ENCODE measurements at regions not wholly inside any gene's neighbourhood (a gene's known extent, or its start where the extent isn't known, plus 50 kb on each side); places are given as distances from the start of the nearest gene placed in this dataset.

DNA sequence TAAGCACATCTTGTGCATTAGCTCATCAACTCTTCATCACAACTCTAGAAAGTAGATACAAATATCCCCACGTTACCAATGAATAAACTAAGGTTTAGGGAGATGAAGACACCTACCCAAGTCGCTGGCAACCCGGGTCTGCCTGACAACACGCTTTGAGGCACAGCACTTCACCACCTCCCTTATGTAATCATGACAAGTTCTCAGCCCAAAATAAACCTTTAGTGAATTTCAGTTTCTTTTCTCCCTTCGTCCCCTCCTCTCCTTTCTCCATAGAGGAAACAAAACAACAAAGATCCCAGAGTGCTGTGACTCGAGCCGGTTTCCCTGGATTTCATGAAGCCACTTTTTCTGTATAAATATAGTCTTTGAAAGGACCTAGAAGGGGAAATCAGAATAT is 105.4 kb downstream of the MAFB start:
- Histone ChIP-seq H3K36me3 (no peaks in the 10 kb centered on the region), H3K27ac (no peak overlapping the region), H3K27me3 (peaks cover 53% of the 10 kb centered on the region), H3K4me3 (ENCODE audit: low read depth in 1 of 2, low read length in 1 of 2) (no peak overlapping the region), H3K9me3 (no peaks in the 10 kb centered on the region), H3K4me1 (ENCODE audit: control insufficient read depth in 1 of 2, insufficient read depth in 1 of 2, low read depth in 1 of 2, low read length in 1 of 2) (no peaks in the 10 kb centered on the region)
- TF ChIP-seq, protein P1, sequence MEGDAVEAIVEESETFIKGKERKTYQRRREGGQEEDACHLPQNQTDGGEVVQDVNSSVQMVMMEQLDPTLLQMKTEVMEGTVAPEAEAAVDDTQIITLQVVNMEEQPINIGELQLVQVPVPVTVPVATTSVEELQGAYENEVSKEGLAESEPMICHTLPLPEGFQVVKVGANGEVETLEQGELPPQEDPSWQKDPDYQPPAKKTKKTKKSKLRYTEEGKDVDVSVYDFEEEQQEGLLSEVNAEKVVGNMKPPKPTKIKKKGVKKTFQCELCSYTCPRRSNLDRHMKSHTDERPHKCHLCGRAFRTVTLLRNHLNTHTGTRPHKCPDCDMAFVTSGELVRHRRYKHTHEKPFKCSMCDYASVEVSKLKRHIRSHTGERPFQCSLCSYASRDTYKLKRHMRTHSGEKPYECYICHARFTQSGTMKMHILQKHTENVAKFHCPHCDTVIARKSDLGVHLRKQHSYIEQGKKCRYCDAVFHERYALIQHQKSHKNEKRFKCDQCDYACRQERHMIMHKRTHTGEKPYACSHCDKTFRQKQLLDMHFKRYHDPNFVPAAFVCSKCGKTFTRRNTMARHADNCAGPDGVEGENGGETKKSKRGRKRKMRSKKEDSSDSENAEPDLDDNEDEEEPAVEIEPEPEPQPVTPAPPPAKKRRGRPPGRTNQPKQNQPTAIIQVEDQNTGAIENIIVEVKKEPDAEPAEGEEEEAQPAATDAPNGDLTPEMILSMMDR (IDR thresholded peaks at IDR 0.05): no peak

DNA sequence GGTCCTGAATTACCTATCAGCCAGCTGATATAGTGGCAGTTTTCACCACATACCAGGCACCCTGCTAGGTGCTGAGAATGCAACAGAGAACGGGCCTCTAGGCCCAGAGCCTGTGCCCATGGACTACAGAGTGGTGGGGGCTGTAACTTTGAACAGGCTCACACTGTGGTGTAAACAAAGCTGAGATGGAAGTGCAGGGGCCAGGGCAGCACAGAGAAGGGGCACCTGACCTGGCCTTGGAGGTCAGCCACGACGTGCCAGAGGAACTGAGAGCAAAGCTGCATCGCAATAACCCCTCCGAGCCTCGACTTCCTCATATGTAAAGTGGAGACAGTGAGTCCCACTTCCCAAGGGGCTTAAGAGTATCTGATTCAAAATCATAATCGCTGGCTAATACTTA is 105.8 kb downstream of the MAFB start:
- no peaks in the 10 kb centered on the region for H3K9me3 ChIP-seq
- no peak overlapping the region for H3K27ac ChIP-seq
- H3K4me1 ChIP-seq (ENCODE audit: control insufficient read depth in 1 of 2, insufficient read depth in 1 of 2, low read depth in 1 of 2, low read length in 1 of 2): no peaks in the 10 kb centered on the region
- TF ChIP-seq, protein P1 (IDR thresholded peaks at IDR 0.05): no peak
- H3K4me3 ChIP-seq (ENCODE audit: low read depth in 1 of 2, low read length in 1 of 2): no peak overlapping the region
- H3K36me3 ChIP-seq: no peaks in the 10 kb centered on the region
- H3K27me3 ChIP-seq: peaks cover 55% of the 10 kb centered on the region

DNA sequence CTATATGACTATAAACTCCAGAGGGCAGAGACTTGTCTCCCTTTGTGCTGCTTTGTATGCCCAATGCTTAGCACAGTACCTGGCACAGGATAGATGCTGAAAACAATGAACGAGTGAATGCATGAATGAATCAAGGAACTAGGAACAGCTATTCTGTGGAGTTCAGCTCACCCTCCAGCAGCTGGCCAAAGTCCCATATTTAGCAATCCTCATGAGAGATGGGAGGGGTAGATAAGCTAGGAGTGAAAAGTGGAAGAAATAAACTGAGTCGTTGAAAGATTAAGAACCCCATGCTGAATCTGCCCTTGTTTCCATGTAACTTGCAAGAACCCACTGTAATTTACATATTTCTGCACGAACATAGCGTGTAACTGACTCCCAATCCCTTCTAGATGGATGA is 106.5 kb downstream of the MAFB start:
- Histone ChIP-seq H3K36me3 (no peaks in the 10 kb centered on the region), H3K9me3 (no peaks in the 10 kb centered on the region), H3K27ac (no peak overlapping the region), H3K4me1 (ENCODE audit: control insufficient read depth in 1 of 2, insufficient read depth in 1 of 2, low read depth in 1 of 2, low read length in 1 of 2) (no peaks in the 10 kb centered on the region), H3K4me3 (ENCODE audit: low read depth in 1 of 2, low read length in 1 of 2) (no peak overlapping the region), H3K27me3 (peaks cover 60% of the 10 kb centered on the region)
- TF ChIP-seq, protein P1 (IDR thresholded peaks at IDR 0.05): no peak

DNA sequence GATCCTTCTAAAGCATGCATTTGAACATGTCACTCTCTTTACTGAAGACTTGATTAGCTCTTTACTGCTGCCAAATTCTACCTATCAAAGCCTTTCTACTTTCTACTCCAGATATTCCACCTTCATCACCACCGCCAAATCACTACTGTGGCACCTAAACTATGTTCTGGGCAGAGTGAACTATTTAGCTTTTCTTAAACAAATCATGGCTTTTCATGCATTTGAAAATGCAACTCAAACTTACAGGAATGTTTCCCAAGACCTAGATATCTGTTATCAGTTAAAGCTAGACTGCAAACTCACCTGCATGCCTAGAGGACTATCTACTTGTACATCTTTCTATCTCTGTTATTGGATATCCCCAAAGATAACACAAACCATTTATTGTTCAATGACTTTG is 109.3 kb downstream of the MAFB start:
- H3K4me3 ChIP-seq (ENCODE audit: low read depth in 1 of 2, low read length in 1 of 2): no peak overlapping the region
- no peak overlapping the region for H3K27ac ChIP-seq
- TF ChIP-seq, protein P1 (IDR thresholded peaks at IDR 0.05): no peak
- H3K27me3 ChIP-seq: peaks cover 55% of the 10 kb centered on the region
- no peaks in the 10 kb centered on the region for H3K9me3 ChIP-seq
- H3K36me3 ChIP-seq: no peaks in the 10 kb centered on the region
- no peaks in the 10 kb centered on the region for H3K4me1 ChIP-seq (ENCODE audit: control insufficient read depth in 1 of 2, insufficient read depth in 1 of 2, low read depth in 1 of 2, low read length in 1 of 2)

DNA sequence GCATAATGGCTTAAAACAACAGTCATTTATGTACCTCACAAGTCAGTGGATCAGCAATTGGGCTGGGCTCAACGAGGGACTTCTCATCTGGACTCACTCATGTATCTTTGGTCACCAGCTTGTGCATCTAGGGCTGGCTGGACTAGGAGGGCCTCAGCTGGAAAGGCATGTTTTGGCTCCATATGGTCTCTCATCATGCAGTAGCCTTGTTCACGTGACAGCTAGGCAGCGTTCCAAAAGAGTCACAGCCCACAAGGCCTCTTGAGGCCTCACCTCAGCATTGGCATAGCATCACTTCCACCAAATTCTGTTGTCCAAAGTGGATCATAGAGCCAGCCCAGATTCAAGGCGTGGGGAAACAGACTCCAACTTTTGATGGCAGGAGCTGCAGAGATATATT is 110.1 kb downstream of the MAFB start:
- no peak overlapping the region for H3K27ac ChIP-seq
- TF ChIP-seq, protein P1 (IDR thresholded peaks at IDR 0.05): no peak
- peaks cover 48% of the 10 kb centered on the region for H3K27me3 ChIP-seq

DNA sequence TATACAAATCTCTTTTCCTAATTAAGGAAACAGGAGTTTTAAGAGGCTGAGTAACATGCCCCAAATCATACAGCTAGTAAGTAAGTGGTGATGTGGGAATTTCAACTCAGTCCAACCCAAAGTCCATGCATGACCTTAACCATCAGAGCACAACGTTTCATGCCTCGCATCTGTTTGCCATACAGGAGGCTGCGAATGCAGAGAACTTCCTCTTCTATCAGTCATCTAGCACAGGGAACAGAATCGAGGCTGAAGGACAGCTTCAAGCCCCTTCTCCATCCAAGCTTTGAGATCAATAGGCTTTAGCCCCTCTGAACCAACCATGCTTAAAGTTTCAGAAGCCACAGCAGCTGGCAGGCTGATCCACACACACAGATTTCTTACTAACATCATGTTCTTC is 113.2 kb downstream of the MAFB start:
- Histone ChIP-seq H3K27me3 (peaks cover 34% of the 10 kb centered on the region), H3K36me3 (no peaks in the 10 kb centered on the region), H3K4me1 (ENCODE audit: control insufficient read depth in 1 of 2, insufficient read depth in 1 of 2, low read depth in 1 of 2, low read length in 1 of 2) (peaks cover 23 to 28% of the 10 kb centered on the region in 2 experiments), H3K27ac (no peak overlapping the region), H3K4me3 (ENCODE audit: low read depth in 1 of 2, low read length in 1 of 2) (no peak overlapping the region), H3K9me3 (no peaks in the 10 kb centered on the region)
- TF ChIP-seq, protein P1 (IDR thresholded peaks at IDR 0.05): no peak

More for the DNA sequence above, 110.1 kb downstream of the MAFB start:
- no peak overlapping the region for H3K4me3 ChIP-seq (ENCODE audit: low read depth in 1 of 2, low read length in 1 of 2)
- H3K4me1 ChIP-seq (ENCODE audit: control insufficient read depth in 1 of 2, insufficient read depth in 1 of 2, low read depth in 1 of 2, low read length in 1 of 2): no peaks in the 10 kb centered on the region
- no peaks in the 10 kb centered on the region for H3K9me3 ChIP-seq
- H3K36me3 ChIP-seq: no peaks in the 10 kb centered on the region

Measured in neutrophil (primary cell).